SIG-M5 (cell line): ENCODE measurements at regions not wholly inside any gene's neighbourhood (a gene's known extent, or its start where the extent isn't known, plus 50 kb on each side); places are given as distances from the start of the nearest gene placed in this dataset.

Experiments used
- DNase-seq: peaks from one replicate; lab custom pipeline; 2025; lab: John Stamatoyannopoulos, UW

- DNase-seq, result no peak
Observed at GRCh38 chr18:51399491-51400122, 202.1 kb upstream of the MEX3C start.

- DNase-seq, result no peak
Observed at GRCh38 chr18:51400721-51401120, 203.2 kb upstream of the MEX3C start.

GRCh38 chr18:51401912-51402311 lies 204.4 kb upstream of the MEX3C start:
- no peak for DNase-seq

- DNase-seq, result no peak
Observed at GRCh38 chr18:51404620-51405019, 207.1 kb upstream of the MEX3C start.

GRCh38 chr18:51405683-51406477 lies 208.4 kb upstream of the MEX3C start:
- DNase-seq, result no peak

GRCh38 chr18:51417643-51418483 lies 220.4 kb upstream of the MEX3C start:
- no peak for DNase-seq

GRCh38 chr18:51425475-51425874 lies 228.0 kb upstream of the MEX3C start:
- no peak for DNase-seq

GRCh38 chr18:51425889-51426288 lies 228.4 kb upstream of the MEX3C start:
- no peak for DNase-seq

- no peak for DNase-seq
Observed at GRCh38 chr18:51426996-51427395, 229.5 kb upstream of the MEX3C start.

- DNase-seq, result no peak
Observed at GRCh38 chr18:51429644-51430043, 232.2 kb upstream of the MEX3C start.

- DNase-seq, result no peak
Observed at GRCh38 chr18:51430538-51430937, 233.1 kb upstream of the MEX3C start.

GRCh38 chr18:51433296-51433695 lies 235.8 kb upstream of the MEX3C start:
- DNase-seq, result no peak

- DNase-seq, result no peak
Observed at GRCh38 chr18:51433881-51434280, 236.4 kb upstream of the MEX3C start.

GRCh38 chr18:51437280-51438271 lies 240.1 kb upstream of the MEX3C start:
- no peak for DNase-seq

GRCh38 chr18:51438797-51439350 lies 241.4 kb upstream of the MEX3C start:
- DNase-seq, result no peak

- DNase-seq, result no peak
Observed at GRCh38 chr18:51442012-51442411, 244.5 kb upstream of the MEX3C start.

GRCh38 chr18:51446571-51447210 lies 249.2 kb upstream of the MEX3C start:
- no peak for DNase-seq

- DNase-seq, result no peak
Observed at GRCh38 chr18:51447351-51448342, 250.2 kb upstream of the MEX3C start.

- no peak for DNase-seq
Observed at GRCh38 chr18:51448949-51449348, 251.5 kb upstream of the MEX3C start.
